ENCODE measurements at regions not wholly inside any gene's neighbourhood (a gene's known extent, or its start where the extent isn't known, plus 50 kb on each side); places are given as distances from the start of the nearest gene placed in this dataset.
"Not testable (repeated sequence)": the region's sequence is repeated elsewhere in the genome, so short reads cannot be mapped to it uniquely, and the experiment has no call there.

GRCh38 chr21:14288922-14289321 lies 73.0 kb downstream of the RBM11 start:
- TF ChIP-seq CTCF (IDR thresholded peaks at IDR 0.05): no peak
- Mint-ChIP-seq H3K36me3 (ENCODE audit: low read depth) (no peaks in the 10 kb centered on the region), H3K27me3 (ENCODE audit: insufficient read depth) (no peaks in the 10 kb centered on the region)

DNA sequence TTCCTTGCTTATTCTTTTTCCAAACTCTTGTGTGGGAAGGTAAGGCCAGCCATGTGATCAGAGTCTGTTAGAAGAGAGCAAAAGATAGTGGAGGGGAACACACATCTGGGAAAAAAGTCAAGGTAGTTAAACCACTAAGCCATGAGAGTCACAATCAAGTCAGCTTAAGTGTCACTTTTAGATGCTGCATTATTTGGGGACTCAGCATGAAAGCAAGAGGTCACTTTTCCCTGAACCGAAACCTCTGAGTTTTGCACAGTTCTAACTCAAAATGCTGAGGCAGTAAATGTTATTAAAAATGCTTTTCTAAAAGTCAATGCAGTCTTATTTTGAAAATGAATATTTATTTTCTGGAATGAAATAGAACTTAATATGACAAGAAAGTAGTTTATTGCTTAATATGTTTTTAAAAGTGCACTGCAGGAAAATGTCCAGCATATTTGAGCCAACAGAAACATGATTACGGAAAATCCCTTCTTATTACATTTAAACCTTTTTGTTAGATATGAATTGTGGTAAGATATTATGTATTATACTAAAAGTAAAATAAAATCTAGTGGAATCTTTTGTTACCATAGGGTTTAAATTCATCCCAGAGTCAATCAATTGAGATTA lies 69.3 kb downstream of the RBM11 start:
- Mint-ChIP-seq H3K4me1 (ENCODE audit: low read depth) (no peaks in the 10 kb centered on the region), H3K9me3 (no peaks in the 10 kb centered on the region), H3K4me3 (no peak overlapping the region), H3K27ac (no peak overlapping the region), H3K36me3 (ENCODE audit: low read depth) (no peaks in the 10 kb centered on the region), H3K27me3 (ENCODE audit: insufficient read depth) (no peaks in the 10 kb centered on the region)
- no peak for TF ChIP-seq CTCF (IDR thresholded peaks at IDR 0.05)
- no peak for DNase-seq

More at GRCh38 chr21:14288922-14289321, 73.0 kb downstream of the RBM11 start:
- H3K27ac Mint-ChIP-seq: no peak overlapping the region
- H3K4me1 Mint-ChIP-seq (ENCODE audit: low read depth): no peaks in the 10 kb centered on the region
- no peaks in the 10 kb centered on the region for H3K9me3 Mint-ChIP-seq
- DNase-seq: no peak
- H3K4me3 Mint-ChIP-seq: no peak overlapping the region

DNA sequence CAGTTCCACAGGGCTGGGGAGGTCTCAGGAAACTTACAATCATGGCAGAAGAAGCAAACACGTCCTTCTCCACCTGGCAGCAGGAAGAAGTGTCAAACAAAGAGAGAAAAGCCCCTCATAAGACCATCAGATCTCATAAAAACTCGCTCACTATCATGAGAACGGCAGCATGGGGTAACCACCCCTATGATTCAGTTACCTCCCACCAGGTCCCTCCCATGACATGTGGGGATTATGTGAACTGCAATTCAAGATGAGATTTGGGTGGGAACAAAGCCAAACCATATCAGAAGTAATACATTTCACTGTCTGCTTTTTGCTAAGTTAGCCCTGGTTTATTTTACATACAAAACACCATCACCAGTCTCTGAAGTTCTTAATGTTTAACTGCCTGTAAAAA lies 68.5 kb downstream of the RBM11 start:
- no peaks in the 10 kb centered on the region for H3K27me3 Mint-ChIP-seq (ENCODE audit: insufficient read depth)
- H3K27ac Mint-ChIP-seq: no peak overlapping the region
- H3K36me3 Mint-ChIP-seq (ENCODE audit: low read depth): no peaks in the 10 kb centered on the region

DNA sequence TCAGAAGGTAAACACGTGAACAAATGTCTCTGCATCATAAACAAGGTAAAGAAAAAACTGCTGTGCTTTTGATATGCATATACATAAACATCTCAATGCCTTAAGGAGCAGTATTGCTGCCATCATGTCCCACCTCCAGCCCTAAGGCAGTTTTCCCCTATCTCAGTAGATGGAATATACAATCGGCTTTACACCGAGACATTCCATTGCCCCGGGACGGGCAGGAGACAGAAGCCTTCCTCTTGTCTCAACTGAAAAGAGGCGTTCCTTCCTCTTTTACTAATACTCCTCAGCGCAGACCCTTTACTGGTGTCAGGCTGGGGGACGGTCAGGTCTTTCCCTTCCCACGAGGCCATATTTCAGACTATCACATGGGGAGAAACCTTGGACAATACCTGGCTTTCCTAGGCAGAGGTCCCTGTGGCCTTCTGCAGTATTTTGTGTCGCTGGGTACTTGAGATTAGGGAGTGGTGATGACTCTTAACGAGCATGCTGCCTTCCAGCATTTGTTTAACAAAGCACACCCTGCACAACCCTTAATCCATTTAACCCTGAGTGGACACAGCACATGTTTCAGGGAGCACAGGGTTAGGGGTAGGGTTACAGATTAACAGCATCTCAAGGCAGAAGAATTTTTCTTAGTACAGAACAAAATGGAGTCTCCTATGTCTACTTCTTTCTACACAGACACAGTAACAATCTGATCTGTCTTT lies 65.4 kb downstream of the RBM11 start:
- not testable (repeated sequence) for H3K4me1 Mint-ChIP-seq (ENCODE audit: low read depth); H3K27me3 Mint-ChIP-seq (ENCODE audit: insufficient read depth); H3K36me3 Mint-ChIP-seq (ENCODE audit: low read depth); DNase-seq; H3K27ac Mint-ChIP-seq; H3K9me3 Mint-ChIP-seq; H3K4me3 Mint-ChIP-seq

More for the DNA sequence above, 68.5 kb downstream of the RBM11 start:
- Mint-ChIP-seq H3K9me3 (no peaks in the 10 kb centered on the region), H3K4me3 (no peak overlapping the region), H3K4me1 (ENCODE audit: low read depth) (no peaks in the 10 kb centered on the region)
- no peak for TF ChIP-seq CTCF (IDR thresholded peaks at IDR 0.05)
- no peak for DNase-seq
